Lung microvascular endothelial cell (primary cell): ENCODE measurements at regions not wholly inside any gene's neighbourhood (a gene's known extent, or its start where the extent isn't known, plus 50 kb on each side); places are given as distances from the start of the nearest gene placed in this dataset.

ENCODE experiments used
- DNase-seq, 2 donors: peaks; one replicate each; pipeline versions ENCODE4 v3.0.0 to v3.0.0-alpha.2; 2010; ENCODE audit warnings: low read depth in 2 of 2

GRCh38 chrX:23228454-23228853 lies 106.2 kb upstream of the PTCHD1 start:
- no peak for DNase-seq

- DNase-seq, result no peak
Observed at GRCh38 chrX:23228950-23229448, 105.7 kb upstream of the PTCHD1 start.

- DNase-seq, result no peak
Observed at GRCh38 chrX:23235051-23235450, 99.6 kb upstream of the PTCHD1 start.

- DNase-seq, result peak in 1 of 2 donors; percentile 1
Observed at GRCh38 chrX:23246001-23246400, 88.6 kb upstream of the PTCHD1 start.

GRCh38 chrX:23248187-23248586 lies 86.5 kb upstream of the PTCHD1 start:
- DNase-seq, result no peak

GRCh38 chrX:23251043-23251442 lies 83.6 kb upstream of the PTCHD1 start:
- no peak for DNase-seq

GRCh38 chrX:23263892-23264291 lies 70.8 kb upstream of the PTCHD1 start:
- no peak for DNase-seq

- no peak for DNase-seq
Observed at GRCh38 chrX:23269923-23270322, 64.7 kb upstream of the PTCHD1 start.

- no peak for DNase-seq
Observed at GRCh38 chrX:23271026-23271425, 63.6 kb upstream of the PTCHD1 start.

GRCh38 chrX:23276475-23276874 lies 58.2 kb upstream of the PTCHD1 start:
- DNase-seq, result no peak
